HG02970 (cell line): ENCODE measurements at regions not wholly inside any gene's neighbourhood (a gene's known extent, or its start where the extent isn't known, plus 50 kb on each side); places are given as distances from the start of the nearest gene placed in this dataset.
"Not testable (repeated sequence)": the region's sequence is repeated elsewhere in the genome, so short reads cannot be mapped to it uniquely, and the experiment has no call there.

ENCODE experiments used
- ATAC-seq: cut with Tn5 transposase; IDR thresholded peaks from one replicate; pipeline ENCODE4 v1.9.1; 2021; ENCODE audit warnings: mild to moderate bottlenecking, moderate library complexity, moderate number of reproducible peaks; ENCODE audit not compliant: unreplicated experiment, low FRiP score

- ATAC-seq: no peak
Measured at GRCh38 chr16:14384745-14385144, 245.3 kb downstream of the PARN start.

- not testable (repeated sequence) for ATAC-seq
Measured at GRCh38 chr16:14383844-14384243, 246.2 kb downstream of the PARN start.

- no peak for ATAC-seq
Measured at GRCh38 chr16:14378689-14379467, 251.2 kb downstream of the PARN start.

- ATAC-seq: no peak
Measured at GRCh38 chr16:14378131-14378551, 251.9 kb downstream of the PARN start.

GRCh38 chr16:14377326-14377725 is 252.7 kb downstream of the PARN start:
- no peak for ATAC-seq

- ATAC-seq: no peak
Measured at GRCh38 chr16:14375132-14375491, 254.9 kb downstream of the PARN start.

- no peak for ATAC-seq
Measured at GRCh38 chr16:14374451-14375131, 255.5 kb downstream of the PARN start.

GRCh38 chr16:14373896-14374295 is 256.2 kb downstream of the PARN start:
- ATAC-seq: no peak

GRCh38 chr16:14373406-14373805 is 256.7 kb downstream of the PARN start:
- no peak for ATAC-seq

- ATAC-seq: no peak
Measured at GRCh38 chr16:14372471-14372870, 257.6 kb downstream of the PARN start.

GRCh38 chr16:14371778-14372431 is 258.2 kb downstream of the PARN start:
- ATAC-seq: no peak

GRCh38 chr16:14370736-14371234 is 259.3 kb downstream of the PARN start:
- ATAC-seq: no peak

GRCh38 chr16:14369734-14370598 is 260.1 kb downstream of the PARN start:
- ATAC-seq: no peak

GRCh38 chr16:14368399-14368798 is 261.7 kb downstream of the PARN start:
- ATAC-seq: no peak

- no peak for ATAC-seq
Measured at GRCh38 chr16:14366974-14367707, 262.9 kb downstream of the PARN start.

- no peak for ATAC-seq
Measured at GRCh38 chr16:14366447-14366846, 263.6 kb downstream of the PARN start.

- ATAC-seq: no peak
Measured at GRCh38 chr16:14365200-14365851, 264.7 kb downstream of the PARN start.

GRCh38 chr16:14364386-14365199 is 265.5 kb downstream of the PARN start:
- ATAC-seq: no peak

GRCh38 chr16:14364112-14364385 is 266.0 kb downstream of the PARN start:
- no peak for ATAC-seq
